ENCODE measurements at regions not wholly inside any gene's neighbourhood (a gene's known extent, or its start where the extent isn't known, plus 50 kb on each side); places are given as distances from the start of the nearest gene placed in this dataset.

- TF ChIP-seq, protein P1, sequence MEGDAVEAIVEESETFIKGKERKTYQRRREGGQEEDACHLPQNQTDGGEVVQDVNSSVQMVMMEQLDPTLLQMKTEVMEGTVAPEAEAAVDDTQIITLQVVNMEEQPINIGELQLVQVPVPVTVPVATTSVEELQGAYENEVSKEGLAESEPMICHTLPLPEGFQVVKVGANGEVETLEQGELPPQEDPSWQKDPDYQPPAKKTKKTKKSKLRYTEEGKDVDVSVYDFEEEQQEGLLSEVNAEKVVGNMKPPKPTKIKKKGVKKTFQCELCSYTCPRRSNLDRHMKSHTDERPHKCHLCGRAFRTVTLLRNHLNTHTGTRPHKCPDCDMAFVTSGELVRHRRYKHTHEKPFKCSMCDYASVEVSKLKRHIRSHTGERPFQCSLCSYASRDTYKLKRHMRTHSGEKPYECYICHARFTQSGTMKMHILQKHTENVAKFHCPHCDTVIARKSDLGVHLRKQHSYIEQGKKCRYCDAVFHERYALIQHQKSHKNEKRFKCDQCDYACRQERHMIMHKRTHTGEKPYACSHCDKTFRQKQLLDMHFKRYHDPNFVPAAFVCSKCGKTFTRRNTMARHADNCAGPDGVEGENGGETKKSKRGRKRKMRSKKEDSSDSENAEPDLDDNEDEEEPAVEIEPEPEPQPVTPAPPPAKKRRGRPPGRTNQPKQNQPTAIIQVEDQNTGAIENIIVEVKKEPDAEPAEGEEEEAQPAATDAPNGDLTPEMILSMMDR (conservative IDR thresholded peaks at IDR 0.05; ENCODE audit: low read length), result no peak
- no peak for TF ChIP-seq EZH2phosphoT487 (IDR thresholded peaks at IDR 0.05; ENCODE audit: borderline replicate concordance, low read depth, low read length)
Observed at GRCh38 chr7:25658375-25658774, 430.1 kb upstream of the NPVF start.

Data from OCI-LY7 (cell line).